Trophoblast cell (in vitro differentiated cells and primary cell): ENCODE measurements at regions not wholly inside any gene's neighbourhood (a gene's known extent, or its start where the extent isn't known, plus 50 kb on each side); places are given as distances from the start of the nearest gene placed in this dataset.
A peak's percentile ranks its signal among the peaks of the same experiment; 100 is the strongest.

ENCODE experiments used
- DNase-seq, 2 donors: peaks; one replicate each; pipeline ENCODE4 v3.0.0-alpha.2; 2016
- H2AFZ ChIP-seq: 2 replicates; pipeline ENCODE4 v1.6.1; 2013; ENCODE audit warnings: low read length, moderate library complexity, mild to moderate bottlenecking; ENCODE audit not compliant: insufficient read depth, poor library complexity
- H2AK5ac ChIP-seq: 2 replicates; pipeline ENCODE4 v1.6.1; 2013; ENCODE audit warnings: mild to moderate bottlenecking, low read length
- H2BK120ac ChIP-seq: 2 replicates; pipeline ENCODE4 v1.6.1; 2013; ENCODE audit warnings: low read length, mild to moderate bottlenecking, moderate library complexity; ENCODE audit not compliant: insufficient read depth, poor library complexity
- H2BK12ac ChIP-seq: 2 replicates; pipeline ENCODE4 v1.6.1; 2013; ENCODE audit warnings: mild to moderate bottlenecking, low read length, moderate library complexity
- H2BK5ac ChIP-seq: 2 replicates; pipeline ENCODE4 v1.6.1; 2013; ENCODE audit warnings: low read length, low read depth, moderate library complexity, mild to moderate bottlenecking; ENCODE audit not compliant: poor library complexity
- H3K14ac ChIP-seq: 2 replicates; pipeline ENCODE4 v1.6.1; 2013; ENCODE audit warnings: mild to moderate bottlenecking, low read length
- H3K18ac ChIP-seq: 2 replicates; pipeline ENCODE4 v1.6.1; 2013; ENCODE audit warnings: mild to moderate bottlenecking, low read length
- H3K23ac ChIP-seq: 2 replicates; pipeline ENCODE4 v1.6.1; 2013; ENCODE audit warnings: low read length
- H3K27ac ChIP-seq: 2 replicates; pipeline ENCODE4 v1.5.1; 2013; ENCODE audit warnings: low read depth, mild to moderate bottlenecking, inconsistent platforms, low read length, moderate library complexity
- H3K27me3 ChIP-seq: 2 replicates; pipeline ENCODE4 v1.6.1; 2013; ENCODE audit warnings: inconsistent platforms, mild to moderate bottlenecking, low read length, moderate library complexity; ENCODE audit not compliant: insufficient read depth
- H3K36me3 ChIP-seq, 2 experiments: 1 replicate in 1 of 2; 2 replicates in 1 of 2; pipeline ENCODE4 v1.6.1; 2013; ENCODE audit warnings: low read length in 2 of 2, mild to moderate bottlenecking in 2 of 2, moderate library complexity in 1 of 2; ENCODE audit not compliant: insufficient read depth in 2 of 2, control insufficient read depth in 1 of 2
- H3K4ac ChIP-seq: 2 replicates; pipeline ENCODE4 v1.6.1; 2013; ENCODE audit warnings: low read depth, mild to moderate bottlenecking, low read length, moderate library complexity
- H3K4me1 ChIP-seq, 2 experiments: 1 replicate in 1 of 2; 2 replicates in 1 of 2; pipeline ENCODE4 v1.6.1; 2013; ENCODE audit warnings: low read length in 2 of 2, mild to moderate bottlenecking in 2 of 2, moderate library complexity in 1 of 2; ENCODE audit not compliant: insufficient read depth in 2 of 2, control insufficient read depth in 1 of 2
- H3K4me2 ChIP-seq: 2 replicates; pipeline ENCODE4 v1.6.1; 2013; ENCODE audit warnings: inconsistent platforms, mild to moderate bottlenecking, low read length, moderate library complexity
- H3K4me3 ChIP-seq: 2 replicates; pipeline ENCODE4 v1.5.1; 2013; ENCODE audit warnings: mild to moderate bottlenecking, low read depth, low read length, inconsistent platforms
- H3K79me1 ChIP-seq: one replicate; pipeline ENCODE4 v1.6.1; 2013; ENCODE audit warnings: low read length
- H3K79me2 ChIP-seq: 2 replicates; pipeline ENCODE4 v1.6.1; 2013; ENCODE audit warnings: low read length, mild to moderate bottlenecking; ENCODE audit not compliant: control insufficient read depth, insufficient read depth, poor library complexity
- H3K9ac ChIP-seq: 2 replicates; pipeline ENCODE4 v1.6.1; 2013; ENCODE audit warnings: mild to moderate bottlenecking, low read length
- H3K9me3 ChIP-seq: 2 replicates; pipeline ENCODE4 v1.6.1; 2013; ENCODE audit warnings: low read depth, mild to moderate bottlenecking, control low read depth, inconsistent platforms, low read length; ENCODE audit not compliant: insufficient read depth
- H4K12ac ChIP-seq: 2 replicates; pipeline ENCODE4 v1.6.1; 2013; ENCODE audit warnings: low read depth, mild to moderate bottlenecking, low read length, moderate library complexity
- H4K8ac ChIP-seq: 2 replicates; pipeline ENCODE4 v1.6.1; 2013; ENCODE audit warnings: low read depth, mild to moderate bottlenecking, low read length, moderate library complexity
- H4K91ac ChIP-seq: one replicate; pipeline ENCODE4 v1.6.1; 2013; ENCODE audit warnings: low read depth, mild to moderate bottlenecking, low read length, moderate library complexity
- WGBS: extraction: QIAGEN DNeasy Blood & Tissue Kit; methylation state at CpG from one replicate; pipeline ENCODE4 v1.1.7; 2013; ENCODE audit warnings: missing lambda C conversion rate; ENCODE audit not compliant: insufficient read length, insufficient coverage; ENCODE audit errors: extremely low coverage; 5-methylcytosine and 5-hydroxymethylcytosine counted together

GRCh38 chr4:83771113-83771705 is 235.3 kb downstream of the GPAT3 start:
- DNase-seq, result peak; percentile 19 to 73
- peaks cover 2% of the 10 kb centered on the region for H3K79me1 ChIP-seq
- no peaks in the 10 kb centered on the region for H3K27me3 ChIP-seq

GRCh38 chr4:83768146-83768545 is 232.2 kb downstream of the GPAT3 start:
- Histone ChIP-seq H2BK12ac (no peak overlapping the region), H3K36me3 (no peaks in the 10 kb centered on the region), H3K14ac (no peak overlapping the region), H3K4me3 (no peak overlapping the region), H3K27ac (no peak overlapping the region), H3K9me3 (peaks cover 2% of the 10 kb centered on the region), H3K4me2 (no peak overlapping the region), H3K9ac (no peak overlapping the region), H2AK5ac (no peak overlapping the region), H3K23ac (no peak overlapping the region), H3K4ac (no peak overlapping the region), H2BK5ac (no peak overlapping the region), H2AFZ (no peak overlapping the region), H3K27me3 (no peaks in the 10 kb centered on the region), H4K12ac (no peak overlapping the region), H3K79me1 (peaks cover 2% of the 10 kb centered on the region), H4K8ac (no peak overlapping the region), H4K91ac (no peak overlapping the region), H2BK120ac (no peak overlapping the region), H3K79me2 (no peaks in the 10 kb centered on the region), H3K18ac (no peak overlapping the region), H3K4me1 (no peaks in the 10 kb centered on the region)
- peak in 1 of 2 donors; percentile 60 for DNase-seq
- WGBS, result no CpG with 5 or more reads among the region's 5 CpGs

More at GRCh38 chr4:83771113-83771705, 235.3 kb downstream of the GPAT3 start:
- Histone ChIP-seq H2BK5ac (no peak overlapping the region), H2BK120ac (no peak overlapping the region), H3K4ac (no peak overlapping the region), H2AK5ac (no peak overlapping the region), H3K4me3 (no peak overlapping the region), H3K9ac (no peak overlapping the region), H3K4me1 (no peaks in the 10 kb centered on the region), H3K36me3 (no peaks in the 10 kb centered on the region), H3K4me2 (no peak overlapping the region), H4K12ac (no peak overlapping the region), H4K91ac (no peak overlapping the region), H2BK12ac (no peak overlapping the region), H3K23ac (no peak overlapping the region), H3K14ac (no peak overlapping the region), H3K79me2 (no peaks in the 10 kb centered on the region), H3K27ac (no peak overlapping the region), H3K18ac (no peak overlapping the region), H2AFZ (no peak overlapping the region), H4K8ac (no peak overlapping the region), H3K9me3 (no peaks in the 10 kb centered on the region)
- no CpG with 5 or more reads among the region's 2 CpGs for WGBS

- H3K79me1 ChIP-seq, result no peaks in the 10 kb centered on the region
- peaks cover 2% of the 10 kb centered on the region for H3K9me3 ChIP-seq
- no peak overlapping the region for H2AK5ac ChIP-seq
- H3K14ac ChIP-seq, result no peak overlapping the region
- H3K23ac ChIP-seq, result no peak overlapping the region
- no peaks in the 10 kb centered on the region for H3K36me3 ChIP-seq
- no peak overlapping the region for H2AFZ ChIP-seq
- H4K8ac ChIP-seq, result no peak overlapping the region
- no peak overlapping the region for H4K12ac ChIP-seq
- H2BK5ac ChIP-seq, result no peak overlapping the region
- no peaks in the 10 kb centered on the region for H3K79me2 ChIP-seq
- no peak overlapping the region for H2BK12ac ChIP-seq
- no peak overlapping the region for H3K9ac ChIP-seq
- H4K91ac ChIP-seq, result no peak overlapping the region
- no peak overlapping the region for H3K27ac ChIP-seq
- H3K4me3 ChIP-seq, result no peak overlapping the region
- no peaks in the 10 kb centered on the region for H3K27me3 ChIP-seq
- H2BK120ac ChIP-seq, result no peak overlapping the region
- no peak for DNase-seq
- no peaks in the 10 kb centered on the region for H3K4me1 ChIP-seq
- H3K18ac ChIP-seq, result no peak overlapping the region
- H3K4me2 ChIP-seq, result no peak overlapping the region
- H3K4ac ChIP-seq, result no peak overlapping the region
- no CpG with 5 or more reads among the region's 2 CpGs for WGBS
These were observed 231.2 kb downstream of the GPAT3 start for GRCh38 chr4:83767067-83767466.

- no peaks in the 10 kb centered on the region for H3K79me2 ChIP-seq
These were observed 223.7 kb downstream of the GPAT3 start for GRCh38 chr4:83759611-83760010.

More at GRCh38 chr4:83759611-83760010, 223.7 kb downstream of the GPAT3 start:
- no peak overlapping the region for H4K12ac ChIP-seq
- H2BK12ac ChIP-seq, result no peak overlapping the region
- no peak overlapping the region for H3K23ac ChIP-seq
- no peak overlapping the region for H3K27ac ChIP-seq
- H3K27me3 ChIP-seq, result no peaks in the 10 kb centered on the region
- H2BK5ac ChIP-seq, result no peak overlapping the region
- H3K4ac ChIP-seq, result no peak overlapping the region
- H3K9me3 ChIP-seq, result peaks cover 2% of the 10 kb centered on the region
- H2BK120ac ChIP-seq, result no peak overlapping the region
- H2AFZ ChIP-seq, result no peak overlapping the region
- H3K4me1 ChIP-seq, result peaks cover 0 to 5% of the 10 kb centered on the region in 2 experiments
- no peak overlapping the region for H3K14ac ChIP-seq
- H3K9ac ChIP-seq, result no peak overlapping the region
- DNase-seq, result no peak
- no peak overlapping the region for H3K4me2 ChIP-seq
- H3K4me3 ChIP-seq, result no peak overlapping the region
- H3K18ac ChIP-seq, result no peak overlapping the region
- H2AK5ac ChIP-seq, result no peak overlapping the region
- no peaks in the 10 kb centered on the region for H3K36me3 ChIP-seq
- no peaks in the 10 kb centered on the region for H3K79me1 ChIP-seq
- no peak overlapping the region for H4K8ac ChIP-seq
- WGBS, result no CpG with 5 or more reads among the region's 5 CpGs
- H4K91ac ChIP-seq, result no peak overlapping the region
